ENCODE measurements at regions not wholly inside any gene's neighbourhood (a gene's known extent, or its start where the extent isn't known, plus 50 kb on each side); places are given as distances from the start of the nearest gene placed in this dataset.

- TF ChIP-seq POLR2A (IDR thresholded peaks at IDR 0.05), result no peak
- no peak for TF ChIP-seq CTCF (IDR thresholded peaks at IDR 0.05)
Observed at GRCh38 chr4:132383571-132384199, 765.4 kb upstream of the PCDH10 start.

All from right lobe of liver (tissue), 4 donors.